ENCODE measurements at regions not wholly inside any gene's neighbourhood (a gene's known extent, or its start where the extent isn't known, plus 50 kb on each side); places are given as distances from the start of the nearest gene placed in this dataset.
"Not testable (repeated sequence)": the region's sequence is repeated elsewhere in the genome, so short reads cannot be mapped to it uniquely, and the experiment has no call there.

DNA sequence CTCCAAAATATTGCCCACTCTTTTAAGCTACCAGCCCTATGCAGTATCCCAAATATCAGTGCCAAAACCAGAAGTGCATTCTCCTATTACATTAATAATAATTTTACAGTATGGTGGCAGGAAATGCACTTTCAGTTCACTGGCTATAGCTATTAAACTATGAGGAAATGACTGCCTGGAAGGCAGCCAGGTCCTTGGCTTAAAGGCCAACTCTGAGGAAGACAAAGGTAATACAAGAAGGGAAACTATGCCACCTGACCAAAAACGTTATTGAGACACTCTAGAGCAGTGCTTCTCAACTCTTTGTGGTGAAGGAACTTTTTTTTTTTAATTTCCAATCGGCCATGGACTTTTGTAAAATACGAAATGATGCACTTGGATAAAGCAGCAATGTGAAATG lies 133.6 kb upstream of the VAMP7 start:
- H3K27me3 ChIP-seq: no peaks in the 10 kb centered on the region
- no peak overlapping the region for H3K4me3 ChIP-seq
- H3K36me3 ChIP-seq (replicated peaks in 1 of 2): no peaks in the 10 kb centered on the region
- intact Hi-C loops (cut with DNase I): no loop called here
- WGBS, 4 donors: 22 to 41% (median 33%) methylated on average over 3 of the region's 3 CpGs
- H3K4me1 ChIP-seq (replicated peaks in 1 of 2): peaks cover 0 to 14% of the 10 kb centered on the region in 2 donors
- TF ChIP-seq CTCF (IDR thresholded peaks at IDR 0.05): no peak
- TF ChIP-seq POLR2A (IDR thresholded peaks at IDR 0.05): no peak
- H3K9me3 ChIP-seq (replicated peaks in 1 of 3): no peaks in the 10 kb centered on the region
- no peak overlapping the region for H3K27ac ChIP-seq
- DNase-seq: peak in 5 of 7 donors; percentile 27 to 67 (median 41)

- H3K27me3 ChIP-seq: no peaks in the 10 kb centered on the region
- 12 to 54% (median 28%) methylated on average over 2 of the region's 2 CpGs for WGBS, 4 donors
- H3K9me3 ChIP-seq (replicated peaks in 1 of 3): no peaks in the 10 kb centered on the region
- H3K4me3 ChIP-seq: no peak overlapping the region
- H3K36me3 ChIP-seq (replicated peaks in 1 of 2): no peaks in the 10 kb centered on the region
- intact Hi-C loops (cut with DNase I): no loop called here
- TF ChIP-seq POLR2A (IDR thresholded peaks at IDR 0.05): no peak
- TF ChIP-seq CTCF (IDR thresholded peaks at IDR 0.05): no peak
- no peak overlapping the region for H3K27ac ChIP-seq
- H3K4me1 ChIP-seq (replicated peaks in 1 of 2): peaks cover 0 to 14% of the 10 kb centered on the region in 2 donors
- peak in 5 of 7 donors; percentile 29 to 66 (median 47) for DNase-seq
Observed at GRCh38 chrX:155745792-155746191, 133.0 kb upstream of the TMLHE start.

DNA sequence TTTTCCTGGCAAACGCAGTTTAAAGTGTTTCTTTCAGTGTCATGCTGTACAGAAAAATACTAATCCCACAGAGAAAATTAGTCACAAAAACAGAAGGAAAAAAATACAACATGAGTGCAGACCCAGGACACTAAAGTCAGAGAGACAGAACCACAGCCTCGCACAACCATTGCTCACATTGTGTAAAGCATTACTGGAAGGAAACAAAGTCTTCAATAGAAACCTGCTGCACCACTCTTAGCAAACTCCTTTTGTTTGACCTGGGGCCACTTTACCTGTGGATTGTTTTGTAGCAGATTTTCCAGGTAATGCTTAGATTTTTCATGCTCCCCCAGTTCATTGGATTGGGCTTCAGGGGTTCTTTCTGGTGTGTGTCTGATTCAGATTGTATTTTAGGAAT lies 131.8 kb upstream of the TMLHE start:
- Histone ChIP-seq H3K4me1 (replicated peaks in 1 of 2) (peaks cover 0 to 14% of the 10 kb centered on the region in 2 donors), H3K4me3 (peak overlapping the region in 1 of 4 donors; percentile 40), H3K9me3 (replicated peaks in 1 of 3) (no peaks in the 10 kb centered on the region), H3K27ac (peak overlapping the region in 1 of 5 donors; percentile 33), H3K36me3 (replicated peaks in 1 of 2) (no peaks in the 10 kb centered on the region), H3K27me3 (no peaks in the 10 kb centered on the region)
- intact Hi-C loops (cut with DNase I): no loop called here
- no peak for TF ChIP-seq POLR2A (IDR thresholded peaks at IDR 0.05)
- TF ChIP-seq CTCF (IDR thresholded peaks at IDR 0.05): no peak
- WGBS, 4 donors: 28 to 35% (median 33%) methylated on average over 2 of the region's 2 CpGs
- DNase-seq: no peak

- DNase-seq; H3K4me1 ChIP-seq (replicated peaks in 1 of 2); H3K27me3 ChIP-seq; intact Hi-C loops (cut with DNase I); H3K9me3 ChIP-seq (replicated peaks in 1 of 3); H3K36me3 ChIP-seq (replicated peaks in 1 of 2); H3K27ac ChIP-seq; H3K4me3 ChIP-seq: not testable (repeated sequence)
- WGBS, 4 donors: 69 to 88% (median 79%) methylated on average over 4 to 5 of the region's 5 CpGs
Observed at GRCh38 chrX:155728335-155728734, 115.6 kb upstream of the TMLHE start.

- no peaks in the 10 kb centered on the region for H3K36me3 ChIP-seq (replicated peaks in 1 of 2)
- TF ChIP-seq CTCF (IDR thresholded peaks at IDR 0.05): no peak
- TF ChIP-seq POLR2A (IDR thresholded peaks at IDR 0.05): no peak
- peak in 3 of 7 donors; percentile 7 to 25 (median 13) for DNase-seq
- intact Hi-C loops (cut with DNase I): no loop called here
- WGBS, 4 donors: 52 to 83% (median 54%) methylated on average over 1 to 4 of the region's 4 CpGs
- no peak overlapping the region for H3K4me3 ChIP-seq
- H3K4me1 ChIP-seq (replicated peaks in 1 of 2): no peaks in the 10 kb centered on the region
- no peak overlapping the region for H3K27ac ChIP-seq
- no peaks in the 10 kb centered on the region for H3K27me3 ChIP-seq
- H3K9me3 ChIP-seq (replicated peaks in 1 of 3): peaks cover 0 to under 1% (median 0%) of the 10 kb centered on the region in 3 donors
Observed at GRCh38 chrX:155718972-155719586, 106.3 kb upstream of the TMLHE start.

All from adrenal gland (tissue), 9 donors.